ENCODE measurements at regions not wholly inside any gene's neighbourhood (a gene's known extent, or its start where the extent isn't known, plus 50 kb on each side); places are given as distances from the start of the nearest gene placed in this dataset.
A peak's percentile ranks its signal among the peaks of the same experiment; 100 is the strongest.
"Not testable (repeated sequence)": the region's sequence is repeated elsewhere in the genome, so short reads cannot be mapped to it uniquely, and the experiment has no call there.

GRCh38 chr1:88523854-88524528 is 160.1 kb upstream of the PKN2 start:
- DNase-seq = no peak

- no peak for DNase-seq
Observed at GRCh38 chr1:88526456-88526855, 157.6 kb upstream of the PKN2 start.

GRCh38 chr1:88528792-88529191 is 155.3 kb upstream of the PKN2 start:
- DNase-seq = no peak

DNA sequence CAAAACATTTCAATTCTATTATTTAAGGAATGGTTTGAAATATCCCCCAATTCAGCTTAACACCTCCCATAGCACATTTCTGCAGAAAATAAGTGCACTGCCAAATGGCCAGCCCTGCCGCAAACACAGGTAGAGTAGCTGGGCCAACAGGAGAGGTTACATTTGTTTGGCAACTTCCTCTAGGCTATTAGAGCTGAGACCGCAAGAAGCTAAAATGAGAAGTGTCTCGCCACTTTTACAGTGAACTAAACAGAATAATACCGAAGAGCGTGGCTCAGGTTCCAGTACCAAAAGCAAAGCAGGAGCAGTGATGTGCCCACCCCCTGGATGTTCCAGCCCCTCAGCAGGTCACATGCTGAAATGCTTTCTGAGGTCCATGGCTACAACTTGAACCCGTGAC is 154.5 kb upstream of the PKN2 start:
- no peak for DNase-seq

GRCh38 chr1:88530246-88530645 is 153.8 kb upstream of the PKN2 start:
- no peak for DNase-seq

DNA sequence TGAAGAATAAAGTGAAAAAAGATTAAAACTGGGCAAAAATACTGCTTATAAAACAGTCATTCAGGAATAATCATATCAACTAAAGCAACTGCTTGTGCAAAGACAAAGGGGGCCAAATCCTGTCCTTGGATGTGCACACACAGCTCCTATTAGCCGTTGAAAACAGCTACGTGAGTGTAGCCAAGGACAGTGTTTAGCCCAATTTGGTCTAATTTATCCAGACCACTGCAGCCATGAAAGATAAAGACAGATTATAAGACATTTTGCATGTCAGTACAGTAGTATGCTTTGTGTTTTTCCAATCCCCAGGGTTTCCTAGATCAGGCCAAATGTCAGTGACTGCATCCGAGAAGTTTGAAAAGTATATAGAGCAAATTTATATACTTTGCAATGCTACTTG is 146.3 kb upstream of the PKN2 start:
- no peak for DNase-seq

- DNase-seq = no peak
Observed at GRCh38 chr1:88538222-88538899, 145.7 kb upstream of the PKN2 start.

GRCh38 chr1:88540255-88540654 is 143.8 kb upstream of the PKN2 start:
- no peak for DNase-seq

DNA sequence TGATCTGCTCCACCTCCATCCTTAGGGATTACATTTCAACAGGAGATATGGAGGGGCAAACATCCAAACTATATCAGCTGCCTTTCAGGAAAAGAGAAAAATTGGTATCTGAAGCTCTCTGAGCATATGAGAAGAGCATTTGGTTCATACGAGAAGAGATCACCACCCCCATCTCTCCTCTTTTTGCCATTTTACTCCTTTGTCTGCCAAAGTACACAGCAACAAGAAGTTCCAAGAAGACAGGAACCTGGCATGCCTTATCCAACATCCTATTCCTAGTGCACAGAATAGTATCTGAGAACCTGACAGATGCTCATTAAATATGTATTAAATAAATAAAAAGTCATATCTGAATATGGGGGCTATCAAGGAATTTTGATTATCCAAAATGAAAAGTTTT is 142.5 kb upstream of the PKN2 start:
- DNase-seq = no peak

DNA sequence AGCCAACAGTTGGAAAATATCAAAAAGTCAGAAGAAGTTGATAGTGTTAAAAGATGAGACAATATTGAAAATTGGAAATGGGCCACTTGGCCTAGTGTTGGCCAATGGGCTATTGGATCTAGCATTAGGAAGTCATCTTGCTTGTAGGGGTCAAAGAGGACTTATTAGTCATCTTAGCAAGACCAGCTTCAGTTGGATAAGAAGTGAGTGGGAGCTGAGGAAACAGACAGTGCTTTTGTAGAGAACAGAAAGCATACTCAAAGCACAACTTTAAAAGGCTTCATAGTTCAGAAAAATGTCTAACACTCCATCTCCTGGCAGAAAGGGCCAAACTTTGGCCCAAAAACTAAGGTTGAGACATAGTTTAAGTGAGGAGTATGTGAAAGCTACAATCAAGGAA is 139.9 kb upstream of the PKN2 start:
- DNase-seq = no peak

GRCh38 chr1:88549536-88549935 is 134.5 kb upstream of the PKN2 start:
- no peak for DNase-seq

DNA sequence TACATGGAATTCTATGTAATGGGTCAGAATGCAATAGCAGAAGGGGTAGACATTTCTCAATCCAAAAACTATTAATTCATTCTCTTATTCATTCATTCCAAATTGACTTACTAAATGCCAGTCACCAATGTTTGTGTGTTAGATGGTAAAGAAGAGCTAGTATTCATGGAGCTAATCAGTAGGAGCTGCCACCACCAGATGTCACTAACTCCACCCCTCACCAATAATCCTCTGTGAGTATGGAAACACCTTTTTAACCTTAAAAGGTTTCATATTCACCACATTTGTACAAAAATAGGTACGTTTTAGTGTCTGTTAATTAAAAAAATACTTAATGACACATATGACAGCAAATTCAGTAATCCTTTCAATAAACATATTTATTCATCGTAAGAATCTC is 131.8 kb upstream of the PKN2 start:
- no peak for DNase-seq

GRCh38 chr1:88557014-88557413 is 127.1 kb upstream of the PKN2 start:
- no peak for DNase-seq

DNA sequence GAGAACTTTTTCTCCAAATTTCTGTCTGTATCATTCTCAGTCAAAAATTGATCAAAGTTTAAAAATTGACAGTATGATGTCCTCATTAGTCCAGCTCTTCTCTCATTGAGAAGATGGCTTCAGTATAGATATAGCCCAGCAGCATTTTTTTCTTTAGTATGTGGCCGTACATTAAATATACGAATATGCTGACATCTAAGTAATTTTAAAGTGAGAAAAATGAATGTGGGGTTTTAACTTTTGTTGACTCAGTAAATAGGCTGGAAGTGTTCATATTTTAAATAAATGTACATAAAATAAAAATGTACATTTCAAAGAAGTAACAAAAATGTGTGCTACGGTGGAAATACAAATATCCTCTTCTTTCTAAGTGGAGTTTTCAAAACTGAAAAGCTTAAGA is 123.5 kb upstream of the PKN2 start:
- no peak for DNase-seq

GRCh38 chr1:88562991-88563390 is 121.1 kb upstream of the PKN2 start:
- DNase-seq = no peak

DNA sequence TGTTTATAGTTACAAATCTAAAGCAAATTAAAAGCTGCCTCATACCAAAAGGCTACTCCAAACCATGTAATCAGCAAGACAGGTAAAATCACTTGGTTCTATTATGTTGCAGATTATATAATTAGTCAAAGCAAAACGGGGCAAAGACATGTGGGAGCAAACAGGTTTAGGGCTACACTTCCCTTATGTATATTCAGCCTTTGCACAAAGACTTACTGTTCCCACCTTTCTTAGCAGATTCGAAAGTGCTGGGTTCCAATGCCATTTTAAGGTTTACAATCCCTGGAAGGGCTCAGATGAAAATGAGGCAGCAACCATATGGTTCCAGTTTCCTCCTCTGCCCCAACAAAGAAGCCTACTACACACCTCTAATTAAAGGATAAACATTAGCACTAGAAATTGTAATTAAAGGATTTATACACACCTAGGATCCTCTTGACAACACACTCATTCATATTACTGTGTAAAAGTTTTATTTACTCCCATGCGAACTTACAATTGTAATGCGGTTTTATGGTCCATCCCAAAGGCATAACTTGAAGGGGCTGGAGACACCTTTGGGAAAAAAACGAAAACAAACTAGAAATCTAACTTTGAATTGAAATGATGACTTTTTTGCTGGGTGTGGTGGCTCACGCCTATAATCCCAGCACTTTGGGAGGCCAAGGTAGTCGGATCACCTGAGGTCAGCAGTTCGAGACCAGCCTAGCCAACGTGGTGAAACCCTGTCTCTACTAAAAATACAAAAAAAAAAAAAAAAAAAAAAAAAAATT is 117.3 kb upstream of the PKN2 start:
- no peak for DNase-seq

GRCh38 chr1:88571506-88571905 is 112.6 kb upstream of the PKN2 start:
- no peak for DNase-seq

- DNase-seq = no peak
Observed at GRCh38 chr1:88579598-88579997, 104.5 kb upstream of the PKN2 start.

DNA sequence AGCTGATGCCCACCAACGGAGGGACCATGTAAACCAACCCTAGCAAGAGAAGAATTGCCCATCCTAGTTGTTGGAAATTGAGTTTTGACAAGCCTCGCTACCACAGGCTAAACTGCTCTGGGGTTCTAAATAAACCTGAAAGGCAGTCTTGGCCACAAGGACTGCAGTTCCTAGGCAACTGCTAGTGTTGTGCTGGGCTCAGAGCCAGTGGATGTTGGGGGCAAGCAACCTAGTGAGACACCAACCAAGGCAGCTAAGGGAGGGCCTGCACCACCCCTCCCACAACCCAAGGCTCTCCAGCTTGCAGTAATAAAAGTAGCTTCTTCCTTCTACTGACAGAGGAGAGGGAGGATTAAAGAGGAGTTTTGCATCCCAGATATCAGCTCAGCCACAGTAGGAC is 102.4 kb upstream of the PKN2 start:
- DNase-seq = no peak

GRCh38 chr1:88593358-88593757 is 90.7 kb upstream of the PKN2 start:
- no peak for DNase-seq

GRCh38 chr1:88595355-88596002 is 88.6 kb upstream of the PKN2 start:
- DNase-seq = no peak

DNA sequence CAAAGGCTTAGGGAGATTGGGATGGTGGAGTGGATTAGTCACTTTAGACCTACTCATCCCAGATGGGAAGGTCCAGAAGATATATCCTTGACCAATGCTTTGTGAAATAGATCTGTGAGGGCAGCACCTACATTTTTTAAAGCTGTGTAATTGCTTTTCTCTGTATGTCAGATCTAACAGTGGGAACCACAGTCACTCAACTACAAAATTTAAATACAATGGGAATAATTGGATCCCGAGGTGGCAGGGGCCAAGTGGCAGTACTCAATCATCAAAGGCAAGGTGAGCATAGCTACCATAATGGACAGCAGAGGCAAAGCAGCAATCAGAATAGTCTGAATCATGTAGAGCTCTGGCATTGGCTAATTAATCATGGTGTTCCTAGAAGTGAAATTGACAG is 86.1 kb upstream of the PKN2 start:
- DNase-seq = not testable (repeated sequence)

DNA sequence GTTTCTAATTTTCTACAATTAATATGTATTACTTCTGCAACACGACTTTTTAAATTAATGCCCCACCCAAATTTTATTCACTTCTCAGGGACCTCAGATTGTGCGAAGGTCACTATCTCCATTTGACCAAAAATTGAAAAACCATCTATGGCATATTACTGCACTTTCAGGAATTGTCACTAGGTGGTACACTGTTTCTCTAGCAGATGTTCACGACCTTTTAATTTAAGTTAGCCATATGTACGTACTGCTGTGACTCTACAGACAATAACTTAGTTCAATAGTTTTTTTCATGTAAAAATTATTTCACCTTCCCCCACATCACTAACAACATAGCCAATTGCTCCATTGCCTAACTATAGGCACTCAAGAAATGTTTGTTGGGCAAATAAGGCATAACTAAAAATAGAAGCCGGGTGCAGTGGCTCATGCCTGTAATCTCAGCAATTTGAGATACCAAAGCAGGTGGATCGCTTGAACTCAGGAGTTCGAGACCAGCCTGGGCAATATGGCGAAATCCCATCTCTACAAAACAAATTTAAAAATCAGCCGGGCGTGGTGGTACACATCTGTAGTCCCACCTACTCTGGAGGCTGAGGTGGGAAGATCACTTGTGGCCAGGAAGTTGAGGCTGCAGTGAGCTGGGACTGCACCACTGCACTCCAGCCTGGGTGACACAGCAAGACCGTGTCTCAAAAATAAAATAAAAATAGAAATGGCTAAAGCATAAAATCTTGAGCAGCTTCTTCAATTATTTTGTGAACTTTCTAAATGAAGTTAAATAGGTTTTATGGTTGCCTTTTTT is 75.7 kb upstream of the PKN2 start:
- peak; percentile 13 for DNase-seq

Measured in NCI-H446 treated with DMSO at 0.1 percent for 48 hours (cell line).